HEK293T (cell line): ENCODE measurements at regions not wholly inside any gene's neighbourhood (a gene's known extent, or its start where the extent isn't known, plus 50 kb on each side); places are given as distances from the start of the nearest gene placed in this dataset.

Source experiments
- CTCF ChIA-PET: fragments of 350-600 bp; formaldehyde crosslinking; extraction: SDS; loops from one replicate; lab custom pipeline; 2021; ENCODE audit warnings: antibody characterized with exemption, inconsistent platforms; lab: Yijun Ruan, JAX
- POLR2A ChIA-PET: fragments of 350-600 bp; formaldehyde crosslinking; extraction: SDS; loops from one replicate; lab custom pipeline; 2020; ENCODE audit warnings: antibody characterized with exemption, inconsistent platforms; lab: Yijun Ruan, JAX
- DNase-seq: peaks from one replicate; pipeline ENCODE4 v3.0.0; 2012; ENCODE audit warnings: mixed read lengths; ENCODE audit errors: extremely low spot score
- ARNT ChIP-seq: fragments of 450-650 bp; IDR thresholded peaks from 2 replicates; pipeline ENCODE4 v1.6.1; 2017; ENCODE audit warnings: mild to moderate bottlenecking
- BHLHE40 ChIP-seq: fragments of 450-650 bp; IDR thresholded peaks from 2 replicates; pipeline ENCODE4 v1.6.1; 2016; ENCODE audit warnings: mild to moderate bottlenecking, moderate library complexity, borderline replicate concordance
- CTBP1 ChIP-seq: fragments of 450-650 bp; IDR thresholded peaks from 2 replicates; pipeline ENCODE4 v1.6.1; 2016; ENCODE audit warnings: borderline replicate concordance
- ELF4 ChIP-seq: fragments of 450-650 bp; IDR thresholded peaks from 2 replicates; pipeline ENCODE4 v1.6.1; 2017; ENCODE audit warnings: antibody characterized with exemption
- FOXA1 ChIP-seq: fragments of 450-650 bp; IDR thresholded peaks from 2 replicates; pipeline ENCODE4 v1.6.1; 2016; ENCODE audit warnings: mild to moderate bottlenecking
- FOXK2 ChIP-seq: fragments of 450-650 bp; IDR thresholded peaks from 2 replicates; pipeline ENCODE4 v1.6.1; 2016; ENCODE audit warnings: mild to moderate bottlenecking
- FOXM1 ChIP-seq: fragments of 450-650 bp; IDR thresholded peaks from 2 replicates; pipeline ENCODE4 v1.6.1; 2017; ENCODE audit warnings: mild to moderate bottlenecking, borderline replicate concordance
- HDGF ChIP-seq: fragments of 450-650 bp; IDR thresholded peaks from 2 replicates; pipeline ENCODE4 v1.6.1; 2017; ENCODE audit warnings: antibody characterized with exemption, borderline replicate concordance
- L3MBTL2 ChIP-seq: fragments of 450-650 bp; conservative IDR thresholded peaks from 2 replicates; pipeline ENCODE4 v1.6.1; 2016; ENCODE audit warnings: mild to moderate bottlenecking
- LEF1 ChIP-seq: fragments of 450-650 bp; IDR thresholded peaks from 2 replicates; pipeline ENCODE4 v1.6.1; 2017; ENCODE audit warnings: mild to moderate bottlenecking, borderline replicate concordance
- NFRKB ChIP-seq: fragments of 450-650 bp; IDR thresholded peaks from 2 replicates; pipeline ENCODE4 v1.6.1; 2016; ENCODE audit warnings: mild to moderate bottlenecking, moderate library complexity
- PKNOX1 ChIP-seq: fragments of 450-650 bp; IDR thresholded peaks from 2 replicates; pipeline ENCODE4 v1.6.1; 2016
- SP1 ChIP-seq: fragments of 450-650 bp; IDR thresholded peaks from 2 replicates; pipeline ENCODE4 v1.6.1; 2017
- SUZ12 ChIP-seq: fragments of 450-650 bp; IDR thresholded peaks from 2 replicates; pipeline ENCODE4 v1.6.1; 2016; ENCODE audit warnings: mild to moderate bottlenecking
- TARDBP ChIP-seq: fragments of 450-650 bp; IDR thresholded peaks from 2 replicates; pipeline ENCODE4 v1.6.1; 2016
- ZNF384 ChIP-seq: fragments of 450-650 bp; IDR thresholded peaks from 2 replicates; pipeline ENCODE4 v1.6.1; 2016

DNA sequence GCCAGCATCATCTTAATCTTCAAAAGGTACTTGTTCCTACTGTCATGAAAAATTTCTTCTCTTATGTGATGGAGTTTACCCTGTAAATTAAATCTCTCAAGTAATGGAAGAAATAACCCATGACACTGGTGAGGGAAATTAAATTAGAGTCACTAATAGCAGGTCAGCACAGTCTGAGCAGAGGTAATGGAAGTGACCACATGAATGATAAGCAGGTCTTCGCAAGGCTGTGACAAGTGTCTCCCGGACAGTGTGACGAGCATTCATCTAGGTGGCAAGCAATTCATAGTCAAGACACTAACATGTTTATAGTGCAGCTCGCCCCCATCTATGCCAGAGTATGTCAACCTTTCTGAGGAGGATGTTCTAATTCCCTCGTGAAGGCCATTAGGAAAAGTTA lies 249.2 kb downstream of the FRK start:
- POLR2A ChIA-PET = no interaction called here
- CTCF ChIA-PET = no interaction called here
- no peak for DNase-seq
- TF ChIP-seq FOXM1 = no peak

DNA sequence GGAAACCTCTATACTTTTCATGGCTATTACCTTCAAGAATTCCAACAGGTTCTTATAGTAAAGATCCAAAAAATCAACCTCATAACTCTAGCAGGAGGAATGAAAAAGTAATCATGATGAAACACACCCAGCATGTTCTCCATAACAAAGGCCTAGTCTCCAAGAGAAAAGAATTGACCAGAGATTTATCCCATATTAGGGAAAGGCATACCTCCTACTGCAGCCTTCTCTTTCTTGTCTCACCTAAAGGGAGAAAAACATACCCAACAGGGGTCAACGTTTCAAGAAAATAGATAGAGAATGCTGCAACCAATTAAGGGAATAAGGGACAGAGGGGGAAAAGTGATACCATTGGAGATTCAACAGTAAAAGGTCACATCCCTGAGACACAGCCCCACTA lies 262.5 kb downstream of the FRK start:
- POLR2A ChIA-PET = no interaction called here
- CTCF ChIA-PET = no interaction called here
- DNase-seq = no peak
- no peak for TF ChIP-seq ARNT
- TF ChIP-seq TARDBP = no peak
- no peak for TF ChIP-seq BHLHE40

DNA sequence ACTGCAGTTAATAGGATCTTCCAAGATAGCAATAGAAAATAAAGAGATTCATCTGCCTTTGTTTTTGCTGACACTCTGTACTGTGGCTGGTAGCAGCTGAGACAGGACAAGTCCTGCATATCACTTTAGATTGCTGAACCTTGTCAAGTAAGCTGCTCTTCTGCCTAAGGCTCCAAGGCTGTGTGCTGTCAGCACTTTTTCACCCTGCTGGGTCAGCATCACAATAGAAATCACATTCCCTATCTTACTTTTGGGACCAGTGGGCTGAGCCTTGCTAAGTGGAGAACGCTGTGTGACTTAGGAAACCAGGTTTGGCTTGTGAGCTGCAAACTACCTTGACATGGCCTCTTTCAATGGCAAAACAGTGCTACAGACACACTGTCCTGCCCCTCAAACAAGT lies 263.9 kb downstream of the FRK start:
- ChIA-PET POLR2A (no interaction called here), CTCF (no interaction called here)
- TF ChIP-seq SP1 = no peak
- no peak for TF ChIP-seq L3MBTL2
- TF ChIP-seq ZNF384 = no peak
- TF ChIP-seq LEF1 = no peak
- TF ChIP-seq NFRKB = no peak
- no peak for TF ChIP-seq PKNOX1
- TF ChIP-seq FOXA1 = no peak
- TF ChIP-seq HDGF = no peak
- no peak for TF ChIP-seq FOXM1
- TF ChIP-seq BHLHE40 = no peak
- TF ChIP-seq CTBP1 = no peak
- TF ChIP-seq ELF4 = no peak
- no peak for TF ChIP-seq FOXK2
- TF ChIP-seq SUZ12 = no peak
- TF ChIP-seq TARDBP = no peak
- no peak for TF ChIP-seq ARNT
- no peak for DNase-seq

GRCh38 chr6:115796061-115796460 lies 264.6 kb downstream of the FRK start:
- peak; percentile 33 for DNase-seq
- TF ChIP-seq L3MBTL2 (no peak), SUZ12 (no peak), HDGF (no peak), FOXM1 (no peak), BHLHE40 (no peak), NFRKB (no peak), FOXK2 (no peak), LEF1 (no peak), FOXA1 (no peak), CTBP1 (peak; percentile 83), ARNT (no peak), PKNOX1 (peak; percentile 87), ZNF384 (peak; percentile 62), SP1 (no peak), TARDBP (no peak), ELF4 (no peak)
- POLR2A ChIA-PET = no interaction called here
- CTCF ChIA-PET = no interaction called here

DNA sequence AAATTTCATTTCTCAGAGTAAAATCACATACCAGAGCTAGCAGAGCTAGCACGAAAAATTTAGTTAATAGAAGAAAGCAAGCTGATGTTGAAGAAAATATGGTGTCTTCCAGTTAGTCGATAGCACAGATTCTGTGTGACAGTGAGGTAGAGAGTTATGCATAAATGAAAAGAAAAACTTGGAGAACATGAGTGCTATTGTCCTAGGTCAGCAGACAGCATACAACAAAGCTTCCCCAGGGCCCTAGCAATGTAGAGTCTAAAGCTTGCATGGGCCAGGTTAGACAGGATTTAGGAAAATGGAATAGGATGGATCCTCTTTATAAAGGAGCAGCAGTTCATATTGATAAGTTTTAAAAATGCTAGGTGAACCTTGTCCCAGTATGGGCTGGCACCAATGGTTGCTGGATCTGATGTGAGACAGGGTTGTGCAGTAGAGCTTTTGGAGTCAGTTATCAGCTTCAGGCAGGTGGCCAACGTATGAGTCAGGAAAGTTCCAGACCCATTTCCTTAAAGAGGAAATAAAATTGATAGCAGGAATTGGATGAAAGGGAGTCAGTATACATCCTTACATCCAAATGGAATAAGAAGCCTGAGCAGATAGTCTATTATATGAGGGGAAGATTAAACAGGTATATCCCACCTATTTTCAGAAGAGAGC lies 277.2 kb downstream of the FRK start:
- DNase-seq = no peak
- ChIA-PET POLR2A (no interaction called here), CTCF (no interaction called here)
- no peak for TF ChIP-seq FOXA1
- TF ChIP-seq BHLHE40 = no peak
- TF ChIP-seq ARNT = no peak
- no peak for TF ChIP-seq NFRKB
- no peak for TF ChIP-seq FOXM1
- TF ChIP-seq L3MBTL2 = no peak
- no peak for TF ChIP-seq TARDBP
- TF ChIP-seq HDGF = no peak
- TF ChIP-seq PKNOX1 = no peak
- no peak for TF ChIP-seq LEF1
- no peak for TF ChIP-seq SP1
- TF ChIP-seq CTBP1 = no peak
- TF ChIP-seq ZNF384 = no peak
- TF ChIP-seq SUZ12 = no peak
- no peak for TF ChIP-seq FOXK2
- no peak for TF ChIP-seq ELF4

GRCh38 chr6:115782612-115783011 lies 278.1 kb downstream of the FRK start:
- POLR2A ChIA-PET = no interaction called here
- CTCF ChIA-PET = no interaction called here
- DNase-seq = no peak
- no peak for TF ChIP-seq BHLHE40
- no peak for TF ChIP-seq ELF4
- no peak for TF ChIP-seq ARNT
- no peak for TF ChIP-seq L3MBTL2
- no peak for TF ChIP-seq HDGF
- no peak for TF ChIP-seq FOXK2

DNA sequence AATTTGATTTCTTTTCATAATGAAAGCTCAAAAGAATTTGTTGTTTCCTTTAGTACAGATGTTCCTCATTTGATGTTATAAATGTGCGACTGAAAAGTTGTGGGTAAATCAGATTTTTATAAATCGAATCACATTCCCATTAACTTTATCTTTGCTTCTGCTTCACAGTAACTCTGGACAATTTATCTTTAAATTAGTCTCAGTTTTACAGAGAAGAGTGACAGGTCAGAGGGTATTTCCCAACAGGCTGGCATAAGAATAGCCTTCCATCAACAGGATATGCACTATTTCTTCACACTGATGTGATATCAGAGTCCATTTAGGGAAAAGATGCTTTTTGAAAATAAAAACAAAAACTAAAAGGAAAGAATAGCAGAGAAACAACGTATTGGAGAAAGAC lies 286.9 kb downstream of the FRK start:
- POLR2A ChIA-PET = no interaction called here
- CTCF ChIA-PET = no interaction called here
- no peak for DNase-seq
- TF ChIP-seq ELF4 (no peak), PKNOX1 (no peak), ZNF384 (no peak), TARDBP (no peak), FOXM1 (no peak)
